ENCODE measurements at regions not wholly inside any gene's neighbourhood (a gene's known extent, or its start where the extent isn't known, plus 50 kb on each side); places are given as distances from the start of the nearest gene placed in this dataset.

- WGBS = 61% methylated on average over 4 of the region's 4 CpGs
- Histone ChIP-seq H3K9ac (ENCODE audit: low read depth, low read length) (no peak overlapping the region), H3K4me3 (ENCODE audit: low read length) (no peak overlapping the region), H3K27ac (ENCODE audit: low read depth, low read length) (no peak overlapping the region), H3K27me3 (ENCODE audit: insufficient read depth, low read length) (no peaks in the 10 kb centered on the region), H3K9me3 (ENCODE audit: insufficient read depth, low read depth, low read length) (no peaks in the 10 kb centered on the region), H3K36me3 (ENCODE audit: insufficient read depth, low read length) (no peaks in the 10 kb centered on the region), H3K4me1 (ENCODE audit: insufficient read depth, low read length) (no peaks in the 10 kb centered on the region)
These were observed 116.0 kb upstream of the JARID2 start for GRCh38 chr6:15129887-15130286.

- no peak overlapping the region for H3K4me3 ChIP-seq (ENCODE audit: low read length)
These were observed 114.6 kb upstream of the JARID2 start for GRCh38 chr6:15131234-15131633.

GRCh38 chr6:15131651-15132061 is 114.2 kb upstream of the JARID2 start:
- Histone ChIP-seq H3K36me3 (ENCODE audit: insufficient read depth, low read length) (no peaks in the 10 kb centered on the region), H3K27me3 (ENCODE audit: insufficient read depth, low read length) (no peaks in the 10 kb centered on the region), H3K27ac (ENCODE audit: low read depth, low read length) (no peak overlapping the region), H3K9me3 (ENCODE audit: insufficient read depth, low read depth, low read length) (no peaks in the 10 kb centered on the region), H3K4me3 (ENCODE audit: low read length) (no peak overlapping the region), H3K9ac (ENCODE audit: low read depth, low read length) (no peak overlapping the region), H3K4me1 (ENCODE audit: insufficient read depth, low read length) (peaks cover 6% of the 10 kb centered on the region; the same call in 1 of the 2 replicates)
- WGBS = 93% methylated on average over 7 of the region's 7 CpGs

More at GRCh38 chr6:15131234-15131633, 114.6 kb upstream of the JARID2 start:
- Histone ChIP-seq H3K4me1 (ENCODE audit: insufficient read depth, low read length) (peaks cover 3% of the 10 kb centered on the region; the same call in 1 of the 2 replicates), H3K9ac (ENCODE audit: low read depth, low read length) (no peak overlapping the region), H3K9me3 (ENCODE audit: insufficient read depth, low read depth, low read length) (no peaks in the 10 kb centered on the region), H3K27me3 (ENCODE audit: insufficient read depth, low read length) (no peaks in the 10 kb centered on the region), H3K27ac (ENCODE audit: low read depth, low read length) (no peak overlapping the region), H3K36me3 (ENCODE audit: insufficient read depth, low read length) (no peaks in the 10 kb centered on the region)
- WGBS = 95% methylated on average over 2 of the region's 2 CpGs

- Histone ChIP-seq H3K4me1 (ENCODE audit: insufficient read depth, low read length) (peaks cover 6% of the 10 kb centered on the region; the same call in 1 of the 2 replicates), H3K36me3 (ENCODE audit: insufficient read depth, low read length) (no peaks in the 10 kb centered on the region), H3K9ac (ENCODE audit: low read depth, low read length) (no peak overlapping the region), H3K4me3 (ENCODE audit: low read length) (no peak overlapping the region), H3K27me3 (ENCODE audit: insufficient read depth, low read length) (no peaks in the 10 kb centered on the region), H3K9me3 (ENCODE audit: insufficient read depth, low read depth, low read length) (no peaks in the 10 kb centered on the region), H3K27ac (ENCODE audit: low read depth, low read length) (no peak overlapping the region)
- 90% methylated on average over 4 of the region's 4 CpGs for WGBS
These were observed 113.7 kb upstream of the JARID2 start for GRCh38 chr6:15132167-15132566.

DNA sequence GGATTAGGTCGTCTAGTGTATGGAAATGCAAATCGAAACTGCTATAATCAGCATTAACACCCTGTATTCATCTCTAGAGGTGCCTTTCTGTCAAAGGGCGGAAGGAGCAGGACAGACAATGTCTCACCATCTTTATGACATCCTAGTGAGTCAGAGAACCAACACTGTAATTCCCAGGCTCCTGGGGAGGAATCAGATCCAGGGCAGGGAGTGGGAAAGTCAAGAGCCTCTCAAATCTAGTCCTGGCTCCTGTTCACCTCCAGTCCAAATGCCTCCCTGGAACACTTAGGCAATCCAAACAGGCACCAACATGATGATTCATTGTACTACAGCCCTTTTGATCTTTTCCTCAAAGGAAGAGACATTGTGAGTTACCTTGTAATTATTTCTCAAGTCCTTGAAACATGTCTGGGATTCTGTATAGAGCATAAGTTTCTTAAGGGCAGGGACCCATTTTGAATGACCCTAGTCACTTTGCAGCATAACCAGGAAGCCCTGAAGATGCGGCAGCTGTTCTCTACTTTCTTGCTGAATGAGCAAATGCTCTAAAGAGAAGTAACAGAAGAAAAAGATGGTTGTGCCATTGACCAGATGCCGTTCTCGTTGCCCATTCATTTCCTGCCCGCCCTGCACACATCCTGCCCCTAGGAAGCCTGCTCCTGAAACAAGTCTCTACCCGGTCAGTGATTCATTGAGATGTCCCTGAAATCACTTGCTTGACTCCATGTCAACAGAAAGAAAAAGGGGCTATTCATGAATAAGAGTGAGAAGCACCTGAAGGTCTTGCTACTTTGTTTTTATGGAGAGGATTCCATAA is 112.8 kb upstream of the JARID2 start:
- Histone ChIP-seq H3K27me3 (ENCODE audit: insufficient read depth, low read length) (no peaks in the 10 kb centered on the region), H3K4me1 (ENCODE audit: insufficient read depth, low read length) (peaks cover 6% of the 10 kb centered on the region; the same call in 1 of the 2 replicates), H3K36me3 (ENCODE audit: insufficient read depth, low read length) (no peaks in the 10 kb centered on the region), H3K27ac (ENCODE audit: low read depth, low read length) (no peak overlapping the region), H3K9me3 (ENCODE audit: insufficient read depth, low read depth, low read length) (no peaks in the 10 kb centered on the region), H3K9ac (ENCODE audit: low read depth, low read length) (no peak overlapping the region), H3K4me3 (ENCODE audit: low read length) (no peak overlapping the region)
- WGBS = 87% methylated on average over 8 of the region's 8 CpGs

DNA sequence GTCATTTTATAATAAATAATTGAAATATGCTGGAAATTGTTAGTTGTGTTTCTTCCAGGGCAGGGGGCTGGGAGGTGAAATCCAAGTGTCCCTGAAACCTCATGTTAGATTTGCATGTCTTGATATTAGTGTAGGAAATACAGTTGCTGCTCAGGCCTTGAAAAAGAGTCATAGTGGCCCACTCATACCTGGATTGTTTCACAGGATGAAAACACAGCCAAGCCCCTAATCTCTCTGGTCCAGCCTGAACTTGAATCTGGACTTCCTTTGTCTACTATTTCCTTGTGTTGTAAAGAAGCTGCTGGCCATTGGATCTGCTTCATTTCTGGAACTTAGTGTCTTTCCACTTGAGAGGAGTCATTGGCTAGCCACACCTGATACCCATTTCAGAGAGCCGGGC is 108.8 kb upstream of the JARID2 start:
- Histone ChIP-seq H3K4me1 (ENCODE audit: insufficient read depth, low read length) (peaks cover 6% of the 10 kb centered on the region; the same call in 1 of the 2 replicates), H3K27me3 (ENCODE audit: insufficient read depth, low read length) (no peaks in the 10 kb centered on the region), H3K4me3 (ENCODE audit: low read length) (no peak overlapping the region), H3K27ac (ENCODE audit: low read depth, low read length) (no peak overlapping the region), H3K9ac (ENCODE audit: low read depth, low read length) (no peak overlapping the region), H3K36me3 (ENCODE audit: insufficient read depth, low read length) (no peaks in the 10 kb centered on the region), H3K9me3 (ENCODE audit: insufficient read depth, low read depth, low read length) (no peaks in the 10 kb centered on the region)
- 100% methylated on average over 1 of the region's 1 CpG for WGBS

DNA sequence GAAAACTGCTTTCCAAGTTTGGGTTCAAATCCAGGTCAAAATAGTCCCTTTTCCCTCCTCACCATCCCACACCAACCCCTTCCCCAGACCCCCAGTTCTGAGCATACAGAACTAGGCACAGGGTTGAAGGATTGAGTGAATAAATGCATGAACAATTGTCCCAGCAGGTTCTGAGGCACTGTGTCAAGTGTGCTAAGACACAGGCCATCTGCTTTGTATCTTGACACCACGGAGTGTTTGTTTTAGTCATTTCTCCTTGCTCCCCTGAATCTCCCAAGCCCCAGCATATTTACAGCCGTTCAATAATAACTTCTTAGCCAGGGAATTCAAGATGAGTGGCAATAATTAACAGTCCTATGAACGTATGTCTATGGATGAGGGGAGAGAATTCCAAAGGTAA is 102.8 kb upstream of the JARID2 start:
- no peak overlapping the region for H3K4me3 ChIP-seq (ENCODE audit: low read length)
- no peak overlapping the region for H3K9ac ChIP-seq (ENCODE audit: low read depth, low read length)
- WGBS = 94% methylated on average over 3 of the region's 3 CpGs
- H3K36me3 ChIP-seq (ENCODE audit: insufficient read depth, low read length) = no peaks in the 10 kb centered on the region
- H3K9me3 ChIP-seq (ENCODE audit: insufficient read depth, low read depth, low read length) = no peaks in the 10 kb centered on the region
- no peak overlapping the region for H3K27ac ChIP-seq (ENCODE audit: low read depth, low read length)
- H3K27me3 ChIP-seq (ENCODE audit: insufficient read depth, low read length) = no peaks in the 10 kb centered on the region
- no peaks in the 10 kb centered on the region for H3K4me1 ChIP-seq (ENCODE audit: insufficient read depth, low read length)

DNA sequence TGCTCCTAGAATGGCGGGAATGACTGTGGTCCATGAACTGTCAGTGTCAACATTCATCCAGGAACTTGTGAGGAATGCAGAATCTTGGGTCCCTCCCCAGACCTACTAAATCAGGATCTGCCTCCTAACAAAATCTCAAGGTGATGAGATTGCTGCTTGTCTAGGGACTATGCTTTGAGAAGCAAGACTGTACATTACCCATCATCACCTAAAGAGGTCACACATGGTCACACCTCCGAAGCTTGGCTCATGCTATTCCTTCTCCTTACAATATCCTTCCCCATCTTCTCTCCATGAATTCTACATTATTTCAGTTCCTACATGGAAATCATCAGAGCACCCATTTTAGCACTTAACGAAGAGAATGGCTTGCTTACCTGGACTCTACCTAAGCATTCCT is 102.3 kb upstream of the JARID2 start:
- H3K36me3 ChIP-seq (ENCODE audit: insufficient read depth, low read length) = no peaks in the 10 kb centered on the region
- H3K27ac ChIP-seq (ENCODE audit: low read depth, low read length) = no peak overlapping the region
- no peak overlapping the region for H3K4me3 ChIP-seq (ENCODE audit: low read length)
- WGBS = 87% methylated on average over 3 of the region's 3 CpGs
- H3K27me3 ChIP-seq (ENCODE audit: insufficient read depth, low read length) = no peaks in the 10 kb centered on the region
- no peaks in the 10 kb centered on the region for H3K9me3 ChIP-seq (ENCODE audit: insufficient read depth, low read depth, low read length)
- H3K4me1 ChIP-seq (ENCODE audit: insufficient read depth, low read length) = no peaks in the 10 kb centered on the region
- no peak overlapping the region for H3K9ac ChIP-seq (ENCODE audit: low read depth, low read length)

DNA sequence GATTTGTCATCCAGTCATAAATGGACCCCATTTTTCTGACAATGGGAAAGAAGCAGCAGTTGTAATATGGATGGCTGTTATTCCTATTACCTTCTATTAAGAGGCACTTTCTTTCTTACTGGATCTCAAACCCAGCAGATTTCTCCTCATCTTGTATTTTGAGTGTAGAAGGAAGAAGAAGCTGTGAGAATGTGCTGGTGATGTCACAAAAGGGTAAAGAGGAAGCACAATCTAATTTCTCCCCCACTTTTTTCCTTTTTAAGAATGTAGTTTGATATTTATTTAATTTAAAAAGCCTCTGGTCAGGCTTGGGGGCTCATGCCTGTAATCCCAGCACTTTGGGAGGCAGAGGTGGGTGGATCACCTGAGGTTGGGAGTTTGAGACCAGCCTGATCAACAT is 100.0 kb upstream of the JARID2 start:
- Histone ChIP-seq H3K4me3 (ENCODE audit: low read length) (no peak overlapping the region), H3K36me3 (ENCODE audit: insufficient read depth, low read length) (no peaks in the 10 kb centered on the region), H3K4me1 (ENCODE audit: insufficient read depth, low read length) (no peaks in the 10 kb centered on the region), H3K27me3 (ENCODE audit: insufficient read depth, low read length) (no peaks in the 10 kb centered on the region), H3K9me3 (ENCODE audit: insufficient read depth, low read depth, low read length) (no peaks in the 10 kb centered on the region), H3K27ac (ENCODE audit: low read depth, low read length) (no peak overlapping the region), H3K9ac (ENCODE audit: low read depth, low read length) (no peak overlapping the region)

DNA sequence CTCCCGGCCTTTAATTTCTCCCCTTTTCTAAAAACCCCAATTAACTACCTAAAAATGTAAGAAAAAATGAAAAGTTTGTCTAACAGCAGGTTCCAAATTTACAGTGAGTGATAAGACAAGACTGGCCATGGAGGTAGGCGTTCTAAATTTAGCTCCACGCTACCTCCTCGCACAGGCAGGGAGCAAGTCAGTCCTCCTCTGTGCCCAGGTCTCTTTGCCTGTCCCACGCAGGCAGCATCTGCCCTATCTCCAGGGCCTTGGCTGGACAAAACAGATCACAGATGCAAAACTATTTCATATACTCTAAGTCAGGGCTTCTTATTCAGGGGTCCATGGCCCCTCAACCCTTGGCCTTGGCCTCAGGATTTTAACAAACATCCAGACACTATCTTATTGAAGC is 98.0 kb upstream of the JARID2 start:
- Histone ChIP-seq H3K27ac (ENCODE audit: low read depth, low read length) (no peak overlapping the region), H3K27me3 (ENCODE audit: insufficient read depth, low read length) (no peaks in the 10 kb centered on the region), H3K9me3 (ENCODE audit: insufficient read depth, low read depth, low read length) (no peaks in the 10 kb centered on the region), H3K4me1 (ENCODE audit: insufficient read depth, low read length) (no peaks in the 10 kb centered on the region), H3K4me3 (ENCODE audit: low read length) (no peak overlapping the region), H3K36me3 (ENCODE audit: insufficient read depth, low read length) (no peaks in the 10 kb centered on the region), H3K9ac (ENCODE audit: low read depth, low read length) (no peak overlapping the region)
- WGBS = 96% methylated on average over 4 of the region's 5 CpGs

DNA sequence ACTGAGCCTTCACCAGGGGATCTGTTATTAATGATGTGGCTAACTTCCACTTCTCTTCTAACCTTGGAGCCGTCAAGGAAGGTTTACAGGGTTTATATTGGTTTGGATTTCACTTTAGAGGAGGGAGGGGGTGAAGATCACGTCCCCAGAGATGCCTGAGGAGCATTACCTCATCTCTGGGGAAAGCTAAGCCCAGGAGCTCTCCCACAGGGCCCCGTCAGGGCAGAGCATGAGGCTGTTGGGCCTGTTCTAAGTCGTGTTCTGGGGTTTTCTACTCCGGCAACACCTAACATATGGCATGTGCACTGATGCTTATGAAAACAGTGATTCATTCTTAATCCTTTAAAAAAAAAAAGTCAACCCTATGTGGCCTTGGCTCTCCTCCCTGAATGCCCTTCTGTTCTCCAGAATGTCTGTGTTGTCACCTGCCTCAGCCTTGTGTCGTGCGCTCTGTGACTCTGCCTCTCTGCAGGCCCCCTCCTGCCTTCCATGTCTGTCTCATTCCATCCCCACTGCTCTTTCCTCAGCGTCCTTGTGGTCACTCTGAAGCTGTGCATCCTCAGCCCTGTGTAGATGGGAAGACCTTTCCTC is 97.4 kb upstream of the JARID2 start:
- Histone ChIP-seq H3K27ac (ENCODE audit: low read depth, low read length) (no peak overlapping the region), H3K9ac (ENCODE audit: low read depth, low read length) (no peak overlapping the region), H3K27me3 (ENCODE audit: insufficient read depth, low read length) (no peaks in the 10 kb centered on the region), H3K9me3 (ENCODE audit: insufficient read depth, low read depth, low read length) (no peaks in the 10 kb centered on the region), H3K4me3 (ENCODE audit: low read length) (no peak overlapping the region), H3K36me3 (ENCODE audit: insufficient read depth, low read length) (no peaks in the 10 kb centered on the region), H3K4me1 (ENCODE audit: insufficient read depth, low read length) (no peaks in the 10 kb centered on the region)
- 71% methylated on average over 7 of the region's 8 CpGs for WGBS
